NCI-H2081 (cell line): ENCODE measurements at regions not wholly inside any gene's neighbourhood (a gene's known extent, or its start where the extent isn't known, plus 50 kb on each side); places are given as distances from the start of the nearest gene placed in this dataset.
"Not testable (repeated sequence)": the region's sequence is repeated elsewhere in the genome, so short reads cannot be mapped to it uniquely, and the experiment has no call there.

ENCODE experiments used
- DNase-seq, 2 experiments: peaks; one replicate each; lab custom pipeline; 2025; lab: John Stamatoyannopoulos, UW

- DNase-seq = no peak
Measured at GRCh38 chr13:48808683-48809082, 155.0 kb downstream of the CYSLTR2 start.

- no peak for DNase-seq
Measured at GRCh38 chr13:48810013-48810412, 156.3 kb downstream of the CYSLTR2 start.

DNA sequence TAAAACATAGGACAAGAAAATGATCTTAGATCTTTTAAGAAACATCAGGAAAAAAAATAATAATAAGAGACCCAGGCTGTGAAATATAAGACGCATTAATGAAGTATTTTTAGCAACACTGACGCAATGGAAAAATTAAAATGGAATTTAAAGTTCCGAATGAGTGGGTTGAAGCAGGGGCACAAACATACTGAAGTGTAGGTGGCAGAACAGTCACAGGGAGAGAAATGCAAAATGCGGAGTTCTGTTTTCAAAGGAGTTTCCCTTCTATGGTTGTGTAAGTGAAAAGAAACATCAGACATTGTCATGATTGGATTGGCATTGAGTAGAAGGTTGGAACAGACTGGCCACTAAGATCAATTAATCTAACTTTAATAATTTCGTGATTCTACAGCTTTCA lies 159.8 kb downstream of the CYSLTR2 start:
- no peak for DNase-seq

DNA sequence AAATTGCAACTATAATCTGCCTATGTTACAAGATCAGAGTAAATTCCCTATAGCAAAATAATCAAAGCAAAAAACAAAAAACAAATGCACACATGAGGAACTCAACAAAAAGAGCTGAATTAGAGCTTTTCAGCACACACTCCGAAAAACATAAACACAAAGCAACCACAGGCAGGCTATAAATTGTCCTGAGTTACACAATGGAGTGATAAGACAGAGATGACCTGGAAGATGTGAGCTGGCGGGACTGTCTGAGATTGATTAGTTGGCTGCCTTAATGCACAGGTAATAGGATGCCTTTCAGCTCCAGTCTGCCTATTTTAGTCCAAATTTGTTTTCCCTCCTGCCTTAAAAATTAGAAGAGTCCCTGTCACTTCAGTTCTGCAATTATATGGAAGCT lies 159.0 kb upstream of the FNDC3A start:
- no peak for DNase-seq

DNA sequence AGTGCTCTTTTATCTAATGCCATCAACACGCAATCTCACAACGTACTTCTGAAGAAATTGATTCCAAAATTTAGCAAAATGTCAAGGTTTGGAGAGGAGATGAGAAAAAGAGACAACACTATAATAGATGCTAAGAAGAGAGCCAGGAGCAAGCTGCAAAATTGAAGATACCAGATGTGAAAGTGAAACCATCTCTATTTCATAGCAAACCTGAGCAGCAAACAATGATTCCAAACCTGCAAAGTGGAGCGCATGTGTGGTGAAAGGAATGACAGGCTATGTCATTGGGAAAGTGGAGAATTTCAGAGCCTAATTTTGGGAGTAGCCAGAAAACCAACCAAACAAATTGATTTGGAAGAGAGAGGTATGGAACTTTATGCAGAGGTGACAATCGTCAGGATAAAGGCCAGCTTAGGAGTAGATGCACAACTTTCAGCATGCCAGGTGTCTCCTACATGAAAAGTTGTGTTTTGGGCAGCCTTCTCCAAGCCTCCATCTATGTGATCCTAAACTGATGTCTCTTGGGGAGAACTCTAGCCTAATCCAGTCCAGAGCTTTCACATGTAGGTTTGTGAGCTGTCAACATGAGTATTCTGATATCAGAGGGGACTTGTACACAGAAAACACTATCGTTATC lies 158.4 kb upstream of the FNDC3A start:
- no peak for DNase-seq

- no peak for DNase-seq
Measured at GRCh38 chr13:48818495-48819356, 157.0 kb upstream of the FNDC3A start.

- DNase-seq = no peak
Measured at GRCh38 chr13:48819376-48819775, 156.3 kb upstream of the FNDC3A start.

- no peak for DNase-seq
Measured at GRCh38 chr13:48819899-48820298, 155.8 kb upstream of the FNDC3A start.

DNA sequence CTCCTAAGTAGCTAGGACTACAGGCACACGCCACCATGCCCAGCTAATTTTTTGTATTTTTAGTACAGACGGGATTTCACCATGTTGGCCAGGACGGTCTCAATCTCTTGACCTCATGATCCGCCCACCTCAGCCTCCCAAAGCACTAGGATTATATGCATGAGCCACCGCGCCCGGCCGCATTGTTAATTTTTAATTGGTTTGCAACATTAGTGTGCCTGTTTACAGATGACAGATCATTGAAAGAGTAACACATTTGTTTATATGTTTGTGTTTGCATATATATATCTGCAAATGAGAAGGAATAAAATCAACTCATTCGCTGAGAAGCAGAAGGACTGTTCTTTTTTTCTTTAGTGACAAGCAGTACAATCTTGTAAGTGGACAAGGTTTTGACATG lies 152.2 kb upstream of the FNDC3A start:
- DNase-seq = not testable (repeated sequence)

GRCh38 chr13:48826039-48826438 lies 149.7 kb upstream of the FNDC3A start:
- DNase-seq = no peak

DNA sequence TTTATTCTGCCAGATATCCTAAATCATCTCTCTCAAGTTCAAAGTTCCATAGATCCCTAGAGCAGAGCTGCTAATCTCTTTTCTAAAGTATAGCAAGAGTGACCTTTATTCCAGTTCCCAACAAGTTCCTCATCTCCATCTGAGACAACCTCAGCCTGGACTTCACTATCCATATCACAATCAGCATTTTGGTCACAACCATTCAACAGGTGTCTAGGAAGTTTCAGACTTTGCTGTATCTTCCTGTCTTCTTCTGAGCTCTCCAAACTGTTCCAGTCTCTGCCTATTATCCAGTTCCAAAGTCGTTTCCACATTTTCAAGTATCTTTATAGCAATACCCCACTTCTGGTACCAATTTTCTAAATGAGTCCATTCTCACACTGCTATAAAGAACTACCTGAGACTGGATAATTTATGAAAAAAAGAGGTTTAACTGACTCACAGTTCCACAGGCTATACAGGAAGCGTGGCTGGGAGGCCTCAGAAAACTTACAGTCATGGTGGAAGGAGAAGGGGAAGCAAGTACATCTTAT lies 148.7 kb upstream of the FNDC3A start:
- DNase-seq = not testable (repeated sequence)

GRCh38 chr13:48827709-48828108 lies 148.0 kb upstream of the FNDC3A start:
- no peak for DNase-seq

DNA sequence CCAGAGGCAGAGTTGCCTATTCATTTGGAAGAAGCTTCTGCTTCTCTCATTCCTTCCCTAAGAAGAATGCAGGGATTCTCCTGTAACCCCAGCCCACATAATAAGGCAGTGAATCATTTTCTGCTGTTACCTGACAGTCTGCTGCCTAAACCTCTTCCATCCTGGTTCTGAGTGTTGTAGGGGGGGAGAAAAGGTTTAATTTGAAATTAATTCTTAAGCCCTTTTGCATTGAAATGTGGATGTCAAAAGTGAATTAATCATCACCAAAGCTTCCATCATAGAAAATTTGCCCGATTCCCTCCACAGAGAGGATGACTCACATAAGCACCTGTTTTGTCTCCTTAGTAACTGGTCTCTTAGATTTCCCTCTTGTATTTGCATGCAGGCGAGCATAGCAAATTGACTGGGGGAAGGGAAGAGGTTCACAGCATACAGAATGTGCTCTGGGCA lies 146.7 kb upstream of the FNDC3A start:
- peak; percentile 17 to 64 for DNase-seq

GRCh38 chr13:48829536-48829935 lies 146.2 kb upstream of the FNDC3A start:
- DNase-seq = no peak

DNA sequence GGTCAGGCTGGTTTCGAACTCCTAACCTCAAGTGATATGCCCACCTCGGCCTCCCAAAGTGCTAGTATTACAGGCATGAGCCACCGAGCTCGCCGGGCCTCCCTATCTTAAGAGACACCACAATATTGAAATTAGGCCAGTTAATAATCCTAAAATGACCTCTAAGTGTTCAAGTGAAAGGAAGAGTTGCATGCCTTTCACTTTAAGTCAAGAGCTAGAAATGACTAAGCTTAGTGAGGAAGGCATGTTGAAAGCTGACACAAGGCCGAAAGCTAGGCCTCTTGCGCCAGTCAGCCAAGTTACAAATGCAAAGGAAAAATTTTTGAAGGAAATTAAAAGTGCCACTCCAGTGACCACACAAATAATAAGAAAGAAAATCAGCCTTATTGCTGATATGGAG lies 144.5 kb upstream of the FNDC3A start:
- DNase-seq = no peak

DNA sequence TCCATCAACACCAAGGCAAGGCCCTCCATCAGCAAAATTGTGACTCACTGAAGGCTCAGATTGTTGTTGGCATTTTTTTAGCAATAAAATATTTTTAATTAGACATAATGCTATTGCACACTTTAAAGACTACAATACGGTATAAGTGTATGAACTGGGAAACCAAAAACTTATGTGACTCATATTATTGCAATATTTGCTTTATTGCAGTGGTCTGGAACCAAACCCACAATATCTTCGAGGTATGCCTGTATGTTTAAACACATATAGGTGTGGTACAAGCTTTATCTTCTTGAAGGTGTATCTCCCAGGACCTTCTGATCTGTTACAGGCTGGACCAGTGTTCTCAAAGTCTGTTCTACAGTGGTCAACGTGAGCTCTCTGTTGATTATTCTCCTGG lies 142.3 kb upstream of the FNDC3A start:
- no peak for DNase-seq

DNA sequence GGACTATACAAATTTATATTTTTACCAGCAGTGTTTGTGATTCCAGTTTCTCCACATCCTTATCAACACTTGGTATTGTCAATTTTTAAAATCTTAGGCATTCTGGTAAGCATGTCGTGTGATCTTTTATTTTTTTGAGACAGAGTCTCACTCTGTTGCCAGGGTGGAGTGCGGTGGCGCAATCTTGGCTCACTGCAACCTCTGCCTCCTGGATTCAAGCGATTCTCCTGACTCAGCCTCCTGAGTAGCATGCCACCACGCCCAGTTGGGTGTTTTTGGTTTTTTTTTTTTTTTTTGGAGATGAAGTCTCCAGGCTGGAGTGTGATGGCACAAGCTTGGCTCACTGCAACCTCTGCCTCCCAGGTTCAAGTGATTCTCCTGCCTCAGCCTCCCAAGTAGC lies 140.4 kb upstream of the FNDC3A start:
- not testable (repeated sequence) for DNase-seq

GRCh38 chr13:48838193-48838973 lies 137.3 kb upstream of the FNDC3A start:
- DNase-seq = no peak

DNA sequence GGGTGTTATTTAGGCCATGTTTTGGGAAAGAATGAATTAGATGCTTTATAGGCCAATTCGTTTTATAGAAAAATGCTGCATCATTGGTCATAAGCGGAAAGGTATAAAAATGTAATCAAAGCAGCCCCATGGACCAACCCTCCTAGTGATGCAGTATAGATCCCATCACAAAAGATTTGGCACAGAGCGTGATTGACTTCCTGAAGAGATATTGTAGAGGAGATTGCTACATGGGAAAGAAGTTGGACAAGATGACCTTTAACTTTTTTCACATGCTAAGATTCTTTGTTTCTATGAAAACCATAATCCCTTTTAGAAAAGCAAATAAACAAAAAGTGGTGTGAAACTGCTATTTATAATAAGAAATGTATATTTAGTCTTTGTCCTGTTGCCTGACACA lies 136.5 kb upstream of the FNDC3A start:
- no peak for DNase-seq

GRCh38 chr13:48840366-48840765 lies 135.3 kb upstream of the FNDC3A start:
- no peak for DNase-seq

GRCh38 chr13:48842316-48842715 lies 133.4 kb upstream of the FNDC3A start:
- no peak for DNase-seq

DNA sequence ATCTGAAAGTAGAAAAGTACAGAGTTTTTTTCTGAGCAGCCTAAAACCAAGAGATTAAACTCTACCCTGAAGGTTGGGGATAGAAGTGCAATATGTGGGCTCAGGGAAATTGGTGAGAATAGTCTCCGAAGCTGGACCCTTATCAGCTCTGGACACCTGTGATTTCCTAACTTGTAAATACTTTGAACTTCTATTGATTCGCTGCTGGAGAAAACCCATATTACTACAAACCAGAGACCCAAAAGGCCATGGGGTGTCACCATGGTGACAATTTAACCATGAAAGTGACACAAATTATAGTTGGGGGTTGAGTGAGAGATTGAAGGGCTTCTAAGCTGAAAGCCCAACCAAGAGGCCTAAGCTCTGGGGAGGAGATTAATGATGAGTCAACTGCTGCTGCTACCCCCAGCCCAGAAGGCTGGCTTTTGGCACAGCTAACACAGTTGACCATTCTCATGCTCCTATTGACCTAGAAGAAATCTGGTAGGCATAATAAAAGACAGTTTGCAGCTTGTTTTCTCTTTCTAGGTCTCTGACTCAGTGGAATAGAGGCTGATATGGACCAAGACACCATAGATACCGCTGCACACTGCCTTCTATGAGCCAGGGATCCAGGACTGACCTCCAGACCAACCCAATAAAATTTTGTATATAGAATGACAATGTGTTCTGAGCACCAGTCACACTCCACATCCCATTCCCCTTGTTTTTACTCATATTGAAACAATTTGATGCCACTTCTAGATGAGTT lies 131.9 kb upstream of the FNDC3A start:
- DNase-seq = no peak
